ENCODE measurements at regions not wholly inside any gene's neighbourhood (a gene's known extent, or its start where the extent isn't known, plus 50 kb on each side); places are given as distances from the start of the nearest gene placed in this dataset.

DNA sequence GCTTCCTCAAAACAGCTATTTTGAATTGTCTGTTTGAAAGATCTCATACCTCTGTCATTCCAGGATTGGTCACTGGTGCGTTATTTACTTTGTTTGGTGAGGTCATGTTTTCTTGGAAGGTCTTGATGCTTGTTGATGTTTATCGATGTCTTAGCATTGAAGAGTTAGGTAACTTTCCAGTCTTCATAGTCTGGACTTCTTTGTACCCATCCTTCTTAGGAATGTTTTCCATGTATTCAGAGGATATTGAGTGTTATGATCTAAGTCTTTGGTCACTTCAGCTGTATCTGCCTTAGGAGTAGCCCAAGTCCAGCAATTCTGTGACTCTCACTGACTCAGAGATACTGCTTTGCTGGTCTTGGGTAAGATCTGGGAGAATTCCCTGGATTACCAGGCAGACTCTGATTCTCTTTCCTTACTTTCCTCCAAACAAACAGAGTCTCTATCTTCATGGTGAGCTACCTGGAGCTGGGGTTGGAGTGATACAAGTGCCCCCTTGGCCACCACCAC lies 398.6 kb downstream of the ZIC4 start:
- DNase-seq, result no peak

DNA sequence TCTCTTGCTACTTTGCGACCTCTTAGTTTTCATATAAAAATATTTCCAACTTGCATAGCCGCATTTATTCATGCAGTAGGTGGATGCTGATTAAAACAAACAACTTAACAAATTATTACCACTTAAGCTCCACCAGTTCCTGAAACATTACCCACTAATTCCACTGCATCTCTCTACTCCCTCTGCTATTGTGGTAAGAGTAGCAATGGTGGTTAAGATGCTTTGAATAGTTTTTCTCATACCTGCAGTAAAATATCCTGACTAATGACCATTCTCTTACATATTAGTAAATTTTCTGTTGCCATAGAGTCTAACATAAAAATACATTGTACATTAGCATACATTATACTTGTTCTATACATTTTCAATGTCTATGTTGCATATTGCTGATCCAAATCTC lies 397.6 kb upstream of the PLSCR5 start:
- peak; percentile 58 for DNase-seq

GRCh38 chr3:147000274-147000673 lies 395.1 kb upstream of the PLSCR5 start:
- DNase-seq, result no peak

- DNase-seq, result no peak
Observed at GRCh38 chr3:146991907-146992306, 386.8 kb upstream of the PLSCR5 start.

DNA sequence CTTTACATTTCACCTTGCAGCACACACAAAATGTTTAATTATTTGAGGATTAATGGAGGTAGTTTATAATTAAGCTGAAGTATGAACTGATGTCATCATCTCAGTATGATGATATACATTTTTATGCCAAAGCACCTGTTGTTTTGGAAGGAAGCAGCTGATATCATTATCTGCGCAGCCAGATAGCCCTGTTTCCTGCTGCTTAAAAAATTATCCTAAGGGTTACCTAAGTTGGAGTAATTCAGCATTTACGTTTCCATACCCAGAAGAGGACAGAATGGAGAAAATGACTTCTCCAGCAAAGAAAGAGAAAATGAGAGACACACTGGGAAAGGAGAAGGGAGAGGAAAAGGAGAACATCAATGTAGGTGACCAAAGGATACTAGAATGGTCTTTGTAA lies 370.3 kb upstream of the PLSCR5 start:
- no peak for DNase-seq

GRCh38 chr3:146975032-146975431 lies 369.9 kb upstream of the PLSCR5 start:
- DNase-seq, result no peak

GRCh38 chr3:146974001-146974400 lies 368.9 kb upstream of the PLSCR5 start:
- peak; percentile 0 for DNase-seq

- DNase-seq, result peak; percentile 52
Observed at GRCh38 chr3:146972726-146973125, 367.6 kb upstream of the PLSCR5 start.

GRCh38 chr3:146970236-146970635 lies 365.1 kb upstream of the PLSCR5 start:
- DNase-seq, result peak; percentile 73

DNA sequence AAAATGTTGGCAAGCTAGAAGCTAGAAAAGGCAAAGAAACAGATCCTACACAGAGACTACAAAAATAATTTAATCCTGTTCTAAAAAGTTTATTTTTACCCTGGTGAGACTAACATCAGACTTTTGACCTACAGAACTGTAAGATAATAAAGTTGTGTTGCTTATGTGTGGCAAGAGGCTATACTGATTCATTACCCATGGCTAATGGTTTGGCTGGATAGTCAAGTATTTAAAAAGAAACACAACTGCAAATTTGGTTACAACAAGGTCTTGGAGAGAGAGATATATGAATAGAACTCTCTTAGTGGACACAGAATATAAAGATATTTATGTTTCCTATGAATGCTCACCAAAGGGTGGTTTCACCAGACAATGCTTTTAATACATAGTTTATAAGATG lies 364.2 kb upstream of the PLSCR5 start:
- peak; percentile 42 for DNase-seq

DNA sequence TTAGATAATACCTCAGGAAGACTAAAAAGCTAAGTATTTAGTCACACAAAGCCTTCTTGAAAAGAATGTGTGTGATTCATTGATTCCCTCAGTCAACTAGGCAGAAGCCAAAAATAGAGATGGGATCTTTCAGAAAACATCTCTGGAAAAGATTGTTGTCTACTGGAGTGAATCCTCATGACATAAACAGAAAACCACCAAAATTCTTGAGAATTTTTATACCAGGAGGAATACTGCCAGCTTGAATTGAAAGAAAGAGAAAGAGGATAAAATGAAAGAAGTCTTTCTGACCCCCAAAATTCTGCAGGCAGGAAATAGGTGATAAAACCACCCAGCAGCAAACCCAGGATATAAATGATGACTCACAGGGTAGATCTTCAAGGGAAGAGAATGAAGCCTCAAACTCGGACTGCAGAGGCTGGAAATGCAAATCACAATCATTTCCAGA lies 363.1 kb upstream of the PLSCR5 start:
- peak; percentile 98 for DNase-seq

GRCh38 chr3:146967783-146968182 lies 362.6 kb upstream of the PLSCR5 start:
- no peak for DNase-seq

GRCh38 chr3:146966124-146966523 lies 361.0 kb upstream of the PLSCR5 start:
- no peak for DNase-seq

DNA sequence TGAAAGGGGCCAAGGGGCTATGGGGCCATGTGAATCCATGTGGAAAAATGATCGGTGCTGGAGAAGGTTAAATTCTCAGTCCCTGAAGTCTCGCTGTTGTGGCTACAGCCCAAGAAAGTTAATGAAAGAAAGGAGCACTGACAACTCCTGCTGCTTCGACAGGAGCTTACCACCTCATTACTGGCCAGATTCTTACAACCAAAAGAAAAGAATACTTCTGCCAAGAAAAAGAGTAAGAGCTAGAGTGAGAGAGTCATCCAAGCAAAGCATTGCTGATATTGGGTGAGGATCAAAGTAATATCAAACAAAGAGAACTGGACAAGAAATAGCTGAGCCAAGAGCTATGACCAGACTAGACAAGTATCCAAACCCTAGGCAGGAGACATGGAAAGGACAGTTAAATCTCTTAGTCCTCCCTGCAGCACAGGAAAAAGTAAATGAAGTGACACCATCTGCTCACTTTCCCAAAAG lies 348.4 kb upstream of the PLSCR5 start:
- peak; percentile 53 for DNase-seq

- no peak for DNase-seq
Observed at GRCh38 chr3:146948985-146949384, 343.8 kb upstream of the PLSCR5 start.

- no peak for DNase-seq
Observed at GRCh38 chr3:146948186-146948585, 343.0 kb upstream of the PLSCR5 start.

- peak; percentile 20 for DNase-seq
Observed at GRCh38 chr3:146929696-146930095, 324.6 kb upstream of the PLSCR5 start.

DNA sequence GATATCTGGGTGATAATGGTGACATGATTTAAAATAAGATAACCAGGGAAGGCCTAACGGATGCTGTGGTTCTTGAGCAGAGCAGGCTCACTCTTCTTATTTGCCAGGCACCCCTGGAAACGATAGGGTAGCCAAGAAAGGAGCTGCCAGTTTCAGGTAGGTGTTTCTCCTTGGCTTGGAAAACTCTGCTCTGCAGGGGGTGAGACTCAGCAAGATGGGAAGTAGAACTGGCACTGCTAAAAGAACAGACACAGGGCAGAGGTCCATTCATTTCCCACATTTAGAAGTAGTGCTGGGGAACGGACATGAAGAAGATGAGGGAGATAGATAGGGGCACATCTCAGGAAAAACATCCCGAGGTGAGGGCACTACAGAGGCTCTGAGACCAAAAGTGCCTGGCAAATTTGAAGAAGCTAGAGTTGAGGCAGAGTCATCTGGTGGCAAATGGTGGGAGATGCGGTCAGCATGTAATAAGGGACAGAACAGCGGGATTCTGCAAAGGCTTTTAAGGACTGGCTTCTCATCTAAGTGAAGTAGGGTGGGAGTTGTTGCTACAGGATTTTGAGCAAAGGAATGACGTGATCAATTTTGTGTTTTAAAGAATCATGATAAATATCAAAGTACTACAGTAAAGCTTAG lies 323.4 kb upstream of the PLSCR5 start:
- DNase-seq, result no peak

DNA sequence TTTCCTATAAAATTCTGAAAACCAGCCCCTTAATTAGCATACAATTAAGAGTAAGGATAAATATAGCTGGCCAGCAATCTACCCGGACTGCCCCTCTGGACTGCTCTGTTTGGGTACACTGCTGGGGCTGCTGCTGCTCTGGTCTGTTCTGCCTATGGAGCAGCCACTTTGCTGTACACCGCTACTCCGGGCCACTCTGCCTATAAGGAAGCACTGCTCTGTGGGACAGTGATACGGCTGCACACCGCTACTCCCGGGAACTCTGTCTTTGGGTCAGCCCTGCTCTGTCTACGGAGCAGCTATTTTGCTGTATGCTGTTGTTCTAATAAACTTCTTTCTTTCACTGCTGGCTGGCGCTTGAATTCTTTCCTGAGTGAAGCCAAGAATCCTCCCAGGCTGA lies 316.5 kb upstream of the PLSCR5 start:
- DNase-seq, result no peak

DNA sequence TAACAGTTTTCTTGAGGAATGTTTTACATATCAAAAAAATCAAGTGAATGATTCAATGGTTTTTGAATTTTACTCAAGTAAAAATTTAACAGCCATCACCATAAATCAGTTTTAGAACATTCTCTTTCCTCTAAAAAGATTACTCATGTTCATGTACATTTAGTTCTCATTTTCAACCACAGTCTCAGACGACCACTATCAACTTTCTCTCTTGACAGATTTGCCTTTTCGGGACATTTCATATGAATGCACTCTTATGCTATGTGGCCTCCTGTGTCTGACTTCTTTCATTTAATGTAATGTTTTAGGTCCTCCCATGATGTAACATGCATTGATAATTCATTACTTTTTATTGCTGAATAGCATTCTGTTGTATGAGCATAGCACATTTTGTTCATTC lies 309.3 kb upstream of the PLSCR5 start:
- DNase-seq, result peak; percentile 6

DNA sequence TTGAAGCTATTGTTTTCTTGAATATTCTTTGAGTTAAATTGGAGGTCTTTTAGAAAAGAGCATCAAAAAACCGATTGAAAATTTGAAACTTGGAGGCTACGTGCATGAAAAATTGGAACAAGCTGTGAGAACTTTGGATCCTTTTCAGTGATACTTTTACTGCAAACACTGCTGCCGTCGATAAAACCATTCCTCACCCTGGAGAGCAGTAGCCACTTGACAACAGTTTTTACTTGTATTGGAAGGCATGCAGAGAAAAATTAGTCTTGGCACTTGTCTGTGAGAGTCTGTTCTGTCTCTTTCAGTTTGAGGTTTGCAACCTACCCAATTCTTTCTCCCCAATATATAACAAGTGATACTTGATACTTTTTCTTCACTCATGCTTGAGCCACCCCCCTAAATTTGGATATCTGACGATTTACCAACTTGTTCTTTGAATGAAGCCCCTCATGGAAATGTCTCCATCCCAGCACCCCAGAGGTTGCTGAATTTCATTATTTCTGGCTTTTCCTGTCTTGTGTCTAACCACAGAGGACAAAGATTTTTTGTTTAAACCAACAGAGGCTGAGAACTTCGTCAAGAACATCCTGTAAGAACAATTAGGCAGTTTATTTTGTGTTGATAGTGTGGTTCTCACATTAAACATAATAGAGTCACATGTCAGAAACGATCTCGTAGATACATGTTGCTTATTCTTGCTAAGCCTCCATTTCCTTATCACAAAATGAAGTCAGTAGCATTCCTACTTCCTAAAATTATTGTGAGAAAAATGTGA lies 307.3 kb upstream of the PLSCR5 start:
- DNase-seq, result no peak

- no peak for DNase-seq
Observed at GRCh38 chr3:146903927-146904326, 298.8 kb upstream of the PLSCR5 start.

GRCh38 chr3:146899171-146899570 lies 294.0 kb upstream of the PLSCR5 start:
- DNase-seq, result no peak

- DNase-seq, result no peak
Observed at GRCh38 chr3:146896711-146897110, 291.6 kb upstream of the PLSCR5 start.
